Right lobe of liver (tissue), 4 donors: ENCODE measurements at regions not wholly inside any gene's neighbourhood (a gene's known extent, or its start where the extent isn't known, plus 50 kb on each side); places are given as distances from the start of the nearest gene placed in this dataset.

Experiments used
- POLR2A ChIP-seq: fragments of 450-650 bp; IDR thresholded peaks from one replicate; pipeline ENCODE4 v1.6.1; 2017; ENCODE audit warnings: antibody characterized with exemption, mild to moderate bottlenecking
- TF ChIP-seq, protein P1 (sequence below), 4 donors: fragments of 200-600 bp in 3 of 4; fragments of 450-650 bp in 1 of 4; IDR thresholded peaks; one replicate each; pipeline versions ENCODE4 v1.5.1 to v1.8.0; 2016 to 2022; ENCODE audit warnings: antibody characterized with exemption in 4 of 4, mild to moderate bottlenecking in 2 of 4
- donor health status: DM: no; HTN: no; CAD: no.
- donor health status: DM: no; HTN: no; CAD: no.
- donor health status: DM: no; HTN: yes; CAD: no.

DNA sequence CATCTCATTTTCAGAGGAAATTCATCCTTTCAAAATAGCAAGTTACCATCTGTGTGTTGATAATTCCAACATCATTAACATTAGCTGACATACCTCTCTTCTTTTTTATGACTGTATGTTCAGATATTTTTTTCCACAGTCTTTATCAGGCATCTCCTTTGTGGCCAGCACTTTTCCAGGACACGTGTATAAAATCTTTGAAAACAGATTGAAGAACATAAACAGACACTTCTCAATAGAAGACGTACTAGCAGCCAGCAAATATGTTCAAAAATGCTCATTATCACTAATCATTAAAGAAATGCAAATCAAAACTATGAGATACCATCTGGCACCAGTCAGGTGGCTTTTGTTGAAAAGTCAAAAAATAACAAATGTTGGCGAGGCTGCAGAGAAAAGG lies 734.3 kb downstream of the SEMA5A start:
- TF ChIP-seq POLR2A: no peak
- TF ChIP-seq, protein P1, sequence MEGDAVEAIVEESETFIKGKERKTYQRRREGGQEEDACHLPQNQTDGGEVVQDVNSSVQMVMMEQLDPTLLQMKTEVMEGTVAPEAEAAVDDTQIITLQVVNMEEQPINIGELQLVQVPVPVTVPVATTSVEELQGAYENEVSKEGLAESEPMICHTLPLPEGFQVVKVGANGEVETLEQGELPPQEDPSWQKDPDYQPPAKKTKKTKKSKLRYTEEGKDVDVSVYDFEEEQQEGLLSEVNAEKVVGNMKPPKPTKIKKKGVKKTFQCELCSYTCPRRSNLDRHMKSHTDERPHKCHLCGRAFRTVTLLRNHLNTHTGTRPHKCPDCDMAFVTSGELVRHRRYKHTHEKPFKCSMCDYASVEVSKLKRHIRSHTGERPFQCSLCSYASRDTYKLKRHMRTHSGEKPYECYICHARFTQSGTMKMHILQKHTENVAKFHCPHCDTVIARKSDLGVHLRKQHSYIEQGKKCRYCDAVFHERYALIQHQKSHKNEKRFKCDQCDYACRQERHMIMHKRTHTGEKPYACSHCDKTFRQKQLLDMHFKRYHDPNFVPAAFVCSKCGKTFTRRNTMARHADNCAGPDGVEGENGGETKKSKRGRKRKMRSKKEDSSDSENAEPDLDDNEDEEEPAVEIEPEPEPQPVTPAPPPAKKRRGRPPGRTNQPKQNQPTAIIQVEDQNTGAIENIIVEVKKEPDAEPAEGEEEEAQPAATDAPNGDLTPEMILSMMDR (IDR thresholded peaks at IDR 0.05): no peak
